Panc1 (cell line): ENCODE measurements at regions not wholly inside any gene's neighbourhood (a gene's known extent, or its start where the extent isn't known, plus 50 kb on each side); places are given as distances from the start of the nearest gene placed in this dataset.

ENCODE experiments used
- ATAC-seq: fragments of 200-7000 bp; cut with Tn5 transposase; 2 replicates; pipeline ENCODE4 v1.9.1; 2020; ENCODE audit warnings: mild to moderate bottlenecking, moderate library complexity
- BruUV-seq: library from RNA; stranded (reverse); fragments of 400-500 nt; replicated peaks from 2 replicates; lab custom pipeline; 2021; lab: Mats Ljungman, UMichigan
- CTCF ChIA-PET: fragments of 300-600 bp; sonication (Branson Sonifier 250); formaldehyde crosslinking; loops from one replicate; lab custom pipeline; 2022; ENCODE audit warnings: antibody characterized with exemption; lab: Charles Lee
- POLR2A ChIA-PET: fragments of 300-600 bp; sonication (Branson Sonifier 250); formaldehyde crosslinking; loops from one replicate; lab custom pipeline; 2022; ENCODE audit warnings: antibody characterized with exemption; lab: Charles Lee
- DNase-seq: peaks from one replicate; pipeline ENCODE4 v3.0.0-alpha.2; 2010; ENCODE audit warnings: low read depth, low spot score
- H3K27ac ChIP-seq: 2 replicates; pipeline ENCODE4 v1.5.1; 2011; ENCODE audit warnings: mild to moderate bottlenecking, low read length, inconsistent platforms
- H3K27me3 ChIP-seq: fragments of 200-500 bp; sonication (Bioruptor generic); 2 replicates; pipeline ENCODE4 v1.6.0; 2014; ENCODE audit warnings: low read length, inconsistent platforms; ENCODE audit not compliant: control insufficient read depth, insufficient read depth
- H3K36me3 ChIP-seq: fragments of 200-500 bp; sonication (Bioruptor generic); 2 replicates; pipeline ENCODE4 v1.5.1; 2014; ENCODE audit warnings: inconsistent platforms, mild to moderate bottlenecking, low read length, moderate library complexity; ENCODE audit not compliant: control insufficient read depth, insufficient read depth
- H3K4me1 ChIP-seq: 2 replicates; pipeline ENCODE4 v1.5.1; 2011; ENCODE audit warnings: inconsistent platforms, mild to moderate bottlenecking, low read length, moderate library complexity; ENCODE audit not compliant: control insufficient read depth, insufficient read depth
- H3K4me3 ChIP-seq, 2 experiments: 2 replicates each; pipeline ENCODE4 v1.5.1; 2011 to 2012; ENCODE audit warnings: low read depth in 2 of 2, low read length in 2 of 2, mild to moderate bottlenecking in 2 of 2, inconsistent platforms in 1 of 2, moderate library complexity in 1 of 2
- H3K9me3 ChIP-seq: fragments of 200-500 bp; sonication (Bioruptor generic); 2 replicates; pipeline ENCODE4 v1.5.1; 2014; ENCODE audit warnings: low read depth, mild to moderate bottlenecking, inconsistent platforms, low read length, moderate library complexity; ENCODE audit not compliant: control insufficient read depth, insufficient read depth
- CTCF ChIP-seq: fragments of 450-650 bp; IDR thresholded peaks from 2 replicates; pipeline ENCODE4 v1.5.1; 2017; ENCODE audit warnings: mild to moderate bottlenecking
- POLR2AphosphoS5 ChIP-seq: IDR thresholded peaks from 2 replicates; pipeline ENCODE4 v1.6.1; 2012; ENCODE audit warnings: mild to moderate bottlenecking, low read depth, low read length, moderate library complexity
- REST ChIP-seq, 2 experiments: IDR thresholded peaks; 2 replicates each; pipeline ENCODE4 v1.6.1; 2011 to 2012; ENCODE audit warnings: low read depth in 2 of 2, control low read depth in 1 of 2, low read length in 1 of 2, mild to moderate bottlenecking in 1 of 2, moderate library complexity in 1 of 2; ENCODE audit not compliant: insufficient read depth in 1 of 2
- SIN3A ChIP-seq: IDR thresholded peaks from 2 replicates; pipeline ENCODE4 v1.6.1; 2012; ENCODE audit warnings: low read depth, mild to moderate bottlenecking, low read length, moderate library complexity, borderline replicate concordance; ENCODE audit not compliant: insufficient read depth
- TCF7L2 ChIP-seq: IDR thresholded peaks from 2 replicates; pipeline ENCODE4 v1.6.1; 2011; ENCODE audit warnings: mild to moderate bottlenecking, low read depth, low read length, inconsistent platforms
- in situ Hi-C: cut with HindIII; loops from 2 replicates; pipeline ENCODE4 v1.10.0; 2016; ENCODE audit warnings: low sequenced_read_pairs, low pct_unique_long_range_greater_than_20kb
- intact Hi-C: fragments of 100-400 bp; cut with micrococcal nuclease; formaldehyde crosslinking; loops from one replicate; pipeline ENCODE4 v1.10.0; 2022; ENCODE audit not compliant: unreplicated experiment

- ChIA-PET POLR2A (no interaction called here), CTCF (no interaction called here)
- no TSS peak for BruUV-seq
- Histone ChIP-seq H3K4me1 (no peaks in the 10 kb centered on the region), H3K36me3 (no peaks in the 10 kb centered on the region), H3K27me3 (no peaks in the 10 kb centered on the region), H3K9me3 (no peaks in the 10 kb centered on the region), H3K27ac (no peak overlapping the region), H3K4me3 (no peak overlapping the region)
- DNase-seq (no peak), ATAC-seq (no peak)
- no peak for TF ChIP-seq POLR2AphosphoS5
- TF ChIP-seq TCF7L2, result no peak
- TF ChIP-seq CTCF, result no peak
- TF ChIP-seq REST (IDR thresholded peaks at IDR 0.05; ENCODE audit: insufficient read depth in 1 of 2, low read depth in 2 of 2, low read length in 1 of 2), result no peak
- no peak for TF ChIP-seq SIN3A
- intact Hi-C loops, result no loop called here
- in situ Hi-C loops, result no loop called here
Observed at GRCh38 chr3:82050382-82050781, 288.9 kb upstream of the GBE1 start.

GRCh38 chr3:82048711-82049110, 287.3 kb upstream of the GBE1 start:
- Histone ChIP-seq H3K4me3 (no peak overlapping the region), H3K27me3 (no peaks in the 10 kb centered on the region), H3K27ac (no peak overlapping the region), H3K9me3 (no peaks in the 10 kb centered on the region), H3K36me3 (no peaks in the 10 kb centered on the region), H3K4me1 (no peaks in the 10 kb centered on the region)
- DNase-seq (no peak), ATAC-seq (no peak)
- CTCF ChIA-PET, result no interaction called here
- no peak for TF ChIP-seq POLR2AphosphoS5
- no peak for TF ChIP-seq TCF7L2
- no peak for TF ChIP-seq REST (IDR thresholded peaks at IDR 0.05; ENCODE audit: insufficient read depth in 1 of 2, low read depth in 2 of 2, low read length in 1 of 2)
- TF ChIP-seq CTCF, result no peak
- no peak for TF ChIP-seq SIN3A
- in situ Hi-C loops, result no loop called here
- POLR2A ChIA-PET, result no interaction called here
- BruUV-seq, result no TSS peak
- intact Hi-C loops, result no loop called here
